ENCODE measurements at regions not wholly inside any gene's neighbourhood (a gene's known extent, or its start where the extent isn't known, plus 50 kb on each side); places are given as distances from the start of the nearest gene placed in this dataset.

DNA sequence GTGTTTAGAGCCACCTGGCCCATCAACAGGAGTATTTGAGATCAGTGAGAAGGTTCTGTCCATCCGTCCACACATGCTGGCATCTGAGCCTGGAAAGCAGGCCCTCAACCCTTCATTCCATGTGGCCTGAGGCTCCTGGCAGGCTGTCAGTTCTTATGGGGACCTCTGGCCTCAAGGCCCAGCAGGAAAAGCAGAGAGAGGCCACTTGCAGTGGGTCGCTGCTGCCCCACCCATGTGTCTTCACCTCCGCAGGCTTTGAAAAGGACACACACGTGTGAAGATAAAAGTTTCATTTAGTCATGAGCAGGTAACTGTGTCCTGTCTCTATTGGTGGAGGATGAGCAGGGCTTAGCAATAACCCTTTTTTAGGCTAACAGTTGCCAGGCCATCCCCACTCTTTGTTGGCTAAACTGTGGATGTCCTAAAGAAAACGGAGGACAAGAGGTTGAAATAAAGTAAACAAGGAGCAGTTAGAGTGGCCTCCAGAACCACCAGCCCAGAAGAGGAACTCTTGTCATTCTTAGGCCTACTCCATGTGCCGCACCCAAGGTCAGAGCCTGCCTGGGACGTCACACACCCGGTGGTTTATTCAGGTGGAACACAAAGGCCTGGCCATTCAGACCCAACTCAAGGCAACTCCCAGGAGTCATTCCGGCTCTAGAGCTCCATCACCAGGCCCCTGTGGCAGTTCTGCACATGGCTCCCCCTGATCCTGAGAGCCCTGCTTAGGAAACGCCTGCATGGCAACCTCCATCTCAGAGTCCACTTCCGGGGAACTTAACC, 143.4 kb upstream of the CST7 start:
- no peaks in the 10 kb centered on the region for H3K9me1 ChIP-seq (ENCODE audit: insufficient read depth, low read length)
- no peak overlapping the region for H3K56ac ChIP-seq (ENCODE audit: extremely low read depth, insufficient read depth, low read length)
- no peak overlapping the region for H2BK20ac ChIP-seq (ENCODE audit: low read depth, low read length)
- no peak overlapping the region for H3K27ac ChIP-seq (ENCODE audit: insufficient read depth, low read length)
- no peak overlapping the region for H2AFZ ChIP-seq (replicated peaks; ENCODE audit: low read length, poor library complexity)
- in situ Hi-C loops (cut with MboI; ENCODE audit: low sequenced_read_pairs), result no loop called here
- WGBS, 2 experiments (ENCODE audit: extremely low coverage in 2 of 2, insufficient read length in 1 of 2), result 67% methylated on average over 7 of the region's 11 CpGs; no CpG with 5 or more reads in 1 of the 2 experiments
- H4K91ac ChIP-seq (ENCODE audit: insufficient read depth, low read depth, low read length), result no peak overlapping the region
- H4K8ac ChIP-seq (ENCODE audit: low read depth in 2 of 2, low read length in 2 of 2), result no peak overlapping the region
- no peak overlapping the region for H3K23ac ChIP-seq (ENCODE audit: low read depth, low read length)
- H2BK5ac ChIP-seq (ENCODE audit: low read depth, low read length, poor library complexity, severe bottlenecking), result no peak overlapping the region
- no peak overlapping the region for H3K4ac ChIP-seq (ENCODE audit: low read depth, low read length)
- H3K36me3 ChIP-seq (ENCODE audit: control insufficient read depth, insufficient read depth, low read length), result no peaks in the 10 kb centered on the region
- DNase-seq (no peak), ATAC-seq (ENCODE audit: low read depth) (no peak)
- no peak overlapping the region for H2AK5ac ChIP-seq (ENCODE audit: low read depth, low read length)
- no peaks in the 10 kb centered on the region for H3K79me1 ChIP-seq (ENCODE audit: low read depth in 1 of 2, low read length in 2 of 2)
- no peaks in the 10 kb centered on the region for H3K4me1 ChIP-seq (ENCODE audit: control insufficient read depth, insufficient read depth, low read length)
- peaks cover 6% of the 10 kb centered on the region; the same call in 1 of the 2 replicates for H3K27me3 ChIP-seq (ENCODE audit: control insufficient read depth, insufficient read depth, low read length)
- no peak overlapping the region for H3K4me2 ChIP-seq (ENCODE audit: low read depth, low read length)
- H2AK9ac ChIP-seq (replicated peaks; ENCODE audit: low read depth, low read length, poor library complexity), result no peak overlapping the region
- H3K9ac ChIP-seq (ENCODE audit: low read depth, low read length), result no peak overlapping the region
- H3K9me3 ChIP-seq (ENCODE audit: control insufficient read depth, insufficient read depth, low read length), result no peaks in the 10 kb centered on the region
- H3K14ac ChIP-seq (replicated peaks; ENCODE audit: low read depth, low read length), result no peak overlapping the region
- no peak overlapping the region for H4K5ac ChIP-seq (ENCODE audit: low read depth, low read length)
- TF ChIP-seq RCOR1 (IDR thresholded peaks at IDR 0.05; ENCODE audit: insufficient replicate concordance, low read length) (no peak), FOS (IDR thresholded peaks at IDR 0.05; ENCODE audit: low read depth, low read length) (no peak), MAZ (IDR thresholded peaks at IDR 0.05; ENCODE audit: borderline replicate concordance, low read depth, low read length) (no peak), POLR2A (IDR thresholded peaks at IDR 0.05; ENCODE audit: low read depth, low read length) (no peak), MXI1 (IDR thresholded peaks at IDR 0.05; ENCODE audit: borderline replicate concordance, low read depth, low read length) (no peak), MAFK (IDR thresholded peaks at IDR 0.05; ENCODE audit: low read depth, low read length) (no peak), RFX5 (IDR thresholded peaks at IDR 0.05; ENCODE audit: low read depth, low read length) (no peak), CHD1 (IDR thresholded peaks at IDR 0.05; ENCODE audit: low read depth, low read length) (no peak), NFE2L2 (IDR thresholded peaks at IDR 0.05; ENCODE audit: low read depth, low read length) (no peak)
- ChIA-PET CTCF (no interaction called here), POLR2A (ENCODE audit: unreplicated experiment) (no interaction called here)
- no peak overlapping the region for H2BK15ac ChIP-seq (ENCODE audit: low read depth, low read length)
- no peak overlapping the region for H3K4me3 ChIP-seq (ENCODE audit: insufficient read depth, low read depth, low read length)
- no peak overlapping the region for H2BK120ac ChIP-seq (ENCODE audit: low read depth, low read length)
- no peak overlapping the region for H3K18ac ChIP-seq (ENCODE audit: low read depth, low read length)
- no peaks in the 10 kb centered on the region for H4K20me1 ChIP-seq (ENCODE audit: insufficient read depth, low read length)
- intact Hi-C loops (cut with micrococcal nuclease), result no loop called here
- dilution Hi-C loops (cut with HindIII; ENCODE audit: low sequenced_read_pairs, unreplicated experiment), result no loop called here
- no TSS peak for BruUV-seq (replicated peaks)
